ENCODE measurements at regions not wholly inside any gene's neighbourhood (a gene's known extent, or its start where the extent isn't known, plus 50 kb on each side); places are given as distances from the start of the nearest gene placed in this dataset.

DNA sequence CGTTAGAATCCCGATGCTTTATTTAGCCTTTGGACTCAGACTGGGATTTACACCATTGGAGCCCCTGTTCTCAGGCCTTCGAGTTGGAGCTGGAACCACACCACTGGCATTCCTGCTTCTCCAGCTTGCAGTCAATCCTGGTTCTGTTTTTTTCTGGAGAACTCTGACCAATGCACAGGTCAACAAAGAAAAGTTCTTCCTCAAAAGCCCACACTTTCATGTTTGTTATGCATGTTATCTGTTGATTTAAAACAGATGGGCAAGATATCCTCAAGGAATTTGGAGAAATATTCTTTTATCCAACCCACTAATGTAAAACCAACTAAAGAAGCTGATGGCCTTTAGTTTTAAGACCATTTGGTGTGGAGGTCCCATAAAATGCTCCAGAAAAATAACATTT lies 205.7 kb downstream of the ANKRD60 start:
- DNase-seq (no peak), ATAC-seq (ENCODE audit: low read depth in 2 of 2) (no peak)
- Mint-ChIP-seq H3K4me3 (no peak overlapping the region), H3K4me1 (peaks cover 5 to 8% (median 7%) of the 10 kb centered on the region in 3 donors), H3K9me3 (no peaks in the 10 kb centered on the region), H3K27ac (no peak overlapping the region), H3K27me3 (peaks cover 0 to 34% (median 15%) of the 10 kb centered on the region in 3 donors), H3K36me3 (no peaks in the 10 kb centered on the region)

DNA sequence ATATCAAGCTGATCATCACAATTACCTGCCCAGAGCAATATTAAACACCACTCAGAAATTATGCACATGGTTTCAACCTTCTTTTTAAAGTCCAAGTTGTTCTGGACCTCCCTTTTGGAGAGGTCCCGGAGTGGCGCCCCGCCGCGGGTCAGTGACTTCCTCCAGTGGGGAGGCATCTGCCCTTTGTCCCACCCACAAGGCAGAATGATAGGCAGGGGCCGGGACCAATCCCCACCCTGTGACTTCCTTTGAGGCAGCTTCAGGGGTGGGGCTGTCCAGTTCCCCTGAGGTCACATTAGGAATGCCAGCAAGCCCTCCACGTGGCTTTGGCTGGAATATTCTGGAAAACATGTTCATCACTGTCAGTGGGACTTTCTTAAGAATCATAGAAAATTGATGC lies 207.0 kb downstream of the ANKRD60 start:
- Mint-ChIP-seq H3K27me3 (peaks cover 0 to 27% (median 8%) of the 10 kb centered on the region in 3 donors), H3K9me3 (no peaks in the 10 kb centered on the region), H3K4me1 (peaks cover 5 to 8% (median 7%) of the 10 kb centered on the region in 3 donors), H3K36me3 (no peaks in the 10 kb centered on the region), H3K27ac (no peak overlapping the region), H3K4me3 (no peak overlapping the region)
- DNase-seq: no peak
- no peak for ATAC-seq (ENCODE audit: low read depth in 2 of 2)

DNA sequence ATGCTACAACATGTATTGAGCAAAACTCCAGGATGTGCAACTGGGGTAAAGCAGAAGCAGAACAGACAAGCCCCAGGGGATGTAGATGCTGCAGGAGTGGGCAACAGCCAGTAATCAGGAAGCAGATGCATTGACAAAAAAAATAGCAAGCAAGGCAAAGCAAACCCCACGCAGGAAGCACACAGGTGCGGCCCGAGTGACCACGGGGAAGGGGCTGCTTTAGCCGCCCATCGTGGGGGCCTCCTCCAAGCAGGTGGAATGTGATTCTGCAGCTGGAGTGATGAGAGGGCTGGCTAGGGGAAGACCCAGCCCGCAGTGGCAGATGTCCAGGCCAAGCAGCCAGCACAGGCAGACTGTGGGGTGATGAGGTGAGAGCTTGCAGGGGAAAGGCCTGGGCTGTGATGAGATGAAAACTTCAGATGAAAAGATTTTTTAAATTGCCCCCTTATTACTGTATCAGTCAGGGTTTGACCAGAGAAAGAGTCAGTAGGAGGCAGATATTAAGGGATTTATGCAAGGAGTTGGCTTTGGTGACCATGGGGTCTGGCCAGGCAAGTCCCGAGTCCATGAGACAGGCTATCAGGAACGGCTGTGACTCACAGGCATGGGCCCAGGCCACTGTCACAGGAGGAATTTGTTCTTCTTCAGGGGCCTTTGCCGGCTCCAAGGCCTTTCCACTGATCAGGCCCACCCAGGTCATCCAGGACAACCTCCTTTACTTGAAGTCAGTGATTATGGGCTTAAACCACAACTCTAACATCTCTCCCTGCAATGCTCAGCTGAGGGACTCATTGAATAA lies 207.6 kb downstream of the ANKRD60 start:
- ATAC-seq (ENCODE audit: low read depth in 2 of 2) (no peak), DNase-seq (no peak)
- peaks cover 0 to 29% (median 8%) of the 10 kb centered on the region in 3 donors for H3K27me3 Mint-ChIP-seq
- no peak overlapping the region for H3K4me3 Mint-ChIP-seq
- H3K9me3 Mint-ChIP-seq: peaks cover 0 to under 1% (median 0%) of the 10 kb centered on the region in 7 donors
- H3K36me3 Mint-ChIP-seq: no peaks in the 10 kb centered on the region
- peaks cover 5 to 8% (median 7%) of the 10 kb centered on the region in 3 donors for H3K4me1 Mint-ChIP-seq
- H3K27ac Mint-ChIP-seq: peak overlapping the region in 3 of 6 donors; percentile 24 to 84 (median 72)

DNA sequence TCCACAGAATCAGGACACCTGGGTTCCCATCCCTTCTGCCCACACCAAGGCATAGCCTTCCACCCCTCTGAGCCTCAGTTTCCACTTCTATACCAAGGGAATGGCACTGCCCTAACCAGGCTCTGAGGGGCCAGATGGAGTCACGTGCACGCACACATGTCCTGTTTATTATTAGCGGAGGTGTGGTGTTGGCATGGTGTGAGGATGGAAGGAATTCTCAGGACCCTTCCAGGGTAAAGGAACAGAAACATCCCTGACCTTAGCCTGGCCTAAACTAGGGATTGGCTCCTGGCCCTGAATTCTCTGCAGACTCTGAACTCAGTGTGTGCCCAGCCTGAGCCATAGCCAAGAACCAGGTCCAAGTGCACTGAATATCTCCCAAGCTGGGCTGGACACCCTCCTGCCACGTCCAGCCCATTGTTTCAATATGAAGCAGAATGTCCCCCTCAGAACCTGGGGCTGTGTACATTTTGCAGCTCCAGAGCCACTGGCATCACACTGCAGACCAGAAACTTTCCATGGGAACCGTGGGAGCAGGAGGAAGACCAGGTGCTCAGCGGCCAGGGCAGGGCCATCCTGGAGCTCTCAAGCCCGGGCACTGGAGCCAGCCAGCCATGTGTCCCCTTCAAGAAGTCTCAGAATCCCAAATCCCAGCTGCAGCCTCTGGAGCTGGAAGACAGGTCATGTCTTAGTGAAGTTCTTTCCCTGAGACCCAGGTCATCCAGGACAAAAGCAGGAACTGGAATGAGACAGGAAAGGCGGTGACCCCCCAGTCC lies 208.4 kb downstream of the ANKRD60 start:
- DNase-seq (no peak), ATAC-seq (ENCODE audit: low read depth in 2 of 2) (no peak)
- peak overlapping the region in 2 of 6 donors; percentile 72 to 84 for H3K27ac Mint-ChIP-seq
- H3K4me3 Mint-ChIP-seq: no peak overlapping the region
- peaks cover 0 to 31% (median 9%) of the 10 kb centered on the region in 3 donors for H3K27me3 Mint-ChIP-seq
- H3K9me3 Mint-ChIP-seq: peaks cover 0 to 4% (median 0%) of the 10 kb centered on the region in 7 donors
- no peaks in the 10 kb centered on the region for H3K36me3 Mint-ChIP-seq
- H3K4me1 Mint-ChIP-seq: peaks cover 5 to 8% (median 7%) of the 10 kb centered on the region in 3 donors

DNA sequence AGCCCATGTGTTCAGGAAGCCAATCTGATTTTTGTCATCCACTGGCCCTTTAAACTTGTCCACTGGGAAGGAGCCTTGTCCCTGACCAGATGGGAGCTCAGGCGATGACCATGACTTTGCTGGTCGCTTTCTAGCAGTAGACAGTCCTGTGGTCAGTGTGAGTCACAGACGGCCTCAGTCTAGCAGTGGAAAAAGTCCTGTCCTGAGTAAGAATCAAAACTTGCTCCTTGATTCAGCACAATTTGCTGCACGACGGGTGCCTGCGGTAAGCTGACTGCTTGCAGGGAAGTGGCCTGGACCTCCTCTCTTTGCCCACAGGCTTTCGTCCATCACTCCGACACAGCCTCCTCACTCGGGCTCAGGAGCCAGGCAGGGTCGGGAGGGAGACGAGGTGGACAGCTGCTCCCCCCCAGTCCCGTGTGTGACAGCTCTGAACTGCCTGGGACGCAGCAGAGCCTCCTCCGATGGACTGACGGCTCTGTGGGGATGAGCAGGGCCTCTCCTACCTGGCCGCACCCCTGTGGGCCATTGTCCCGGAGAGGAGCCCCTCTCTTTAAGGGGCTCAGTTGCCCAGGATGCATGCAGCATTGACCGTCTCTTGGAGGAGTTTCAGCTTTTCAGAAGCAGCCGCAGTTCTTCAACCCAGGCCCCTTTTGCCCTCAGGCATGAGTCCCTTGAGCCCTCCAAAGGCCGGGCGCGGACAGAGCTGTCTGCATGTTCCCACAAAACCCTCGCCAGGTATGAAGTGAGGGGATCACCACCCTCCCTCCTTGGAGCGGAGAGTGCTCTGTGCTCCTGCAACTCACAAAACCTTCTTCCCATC lies 209.2 kb downstream of the ANKRD60 start:
- no peak for ATAC-seq (ENCODE audit: low read depth in 2 of 2)
- Mint-ChIP-seq H3K4me3 (no peak overlapping the region), H3K27me3 (peaks cover 0 to 25% (median 8%) of the 10 kb centered on the region in 3 donors), H3K9me3 (peaks cover 0 to 4% (median 0%) of the 10 kb centered on the region in 7 donors), H3K36me3 (no peaks in the 10 kb centered on the region), H3K4me1 (peaks cover 5 to 8% (median 7%) of the 10 kb centered on the region in 3 donors), H3K27ac (no peak overlapping the region)
- DNase-seq: no peak

DNA sequence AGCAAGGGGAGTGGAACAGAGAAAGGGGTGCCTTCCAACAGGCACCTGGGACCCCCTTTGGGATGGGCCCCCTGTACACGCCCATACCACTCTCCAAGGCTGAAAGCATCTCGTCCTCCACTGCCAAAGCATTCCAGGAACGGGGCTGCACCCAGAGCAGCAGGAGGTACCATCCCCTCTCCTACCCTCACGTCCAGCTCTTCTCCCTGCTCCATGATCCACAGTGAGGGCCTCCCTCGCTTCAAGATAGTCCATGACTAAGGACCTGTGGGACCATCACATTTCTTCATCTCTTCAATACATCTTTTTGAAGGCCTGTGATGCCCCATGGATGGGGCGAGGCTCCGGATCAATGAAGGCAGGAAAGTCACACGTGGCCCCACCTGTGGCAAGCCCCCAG lies 209.9 kb downstream of the ANKRD60 start:
- no peak for ATAC-seq (ENCODE audit: low read depth in 2 of 2)
- H3K4me1 Mint-ChIP-seq: peaks cover 5 to 8% (median 7%) of the 10 kb centered on the region in 3 donors
- H3K4me3 Mint-ChIP-seq: no peak overlapping the region
- H3K27me3 Mint-ChIP-seq: peaks cover 0 to 21% (median 11%) of the 10 kb centered on the region in 3 donors
- H3K27ac Mint-ChIP-seq: no peak overlapping the region
- H3K9me3 Mint-ChIP-seq: peaks cover 0 to 4% (median 0%) of the 10 kb centered on the region in 7 donors
- no peak for DNase-seq
- no peaks in the 10 kb centered on the region for H3K36me3 Mint-ChIP-seq

DNA sequence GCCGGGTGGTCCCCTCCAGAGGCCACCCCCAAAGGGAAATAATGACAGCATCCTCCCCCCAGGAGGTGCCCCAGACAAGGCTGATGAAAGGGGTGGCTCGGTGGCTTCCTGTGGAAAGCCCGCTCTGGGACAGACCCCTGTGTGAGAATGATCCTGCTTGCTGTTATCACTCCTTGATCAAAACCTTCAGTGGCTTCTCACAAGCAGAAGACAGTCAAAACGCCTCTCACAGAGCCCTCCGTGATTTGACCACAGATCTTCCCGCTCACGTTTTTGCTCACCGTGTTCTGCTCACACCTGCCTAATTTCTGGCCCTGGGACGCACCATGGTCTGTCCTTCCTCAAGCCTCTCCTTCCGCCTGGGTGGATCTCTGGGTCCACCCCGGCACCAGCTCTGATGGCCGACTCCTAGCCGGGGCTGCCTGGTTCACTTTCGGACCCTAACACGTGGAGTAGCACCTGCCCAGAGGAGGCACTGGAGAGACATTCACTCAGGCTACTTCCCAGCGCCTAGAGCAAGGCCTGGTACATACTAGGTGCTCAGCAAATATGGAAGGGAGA lies 210.4 kb downstream of the ANKRD60 start:
- ATAC-seq (ENCODE audit: low read depth in 2 of 2): no peak
- H3K27ac Mint-ChIP-seq: no peak overlapping the region

DNA sequence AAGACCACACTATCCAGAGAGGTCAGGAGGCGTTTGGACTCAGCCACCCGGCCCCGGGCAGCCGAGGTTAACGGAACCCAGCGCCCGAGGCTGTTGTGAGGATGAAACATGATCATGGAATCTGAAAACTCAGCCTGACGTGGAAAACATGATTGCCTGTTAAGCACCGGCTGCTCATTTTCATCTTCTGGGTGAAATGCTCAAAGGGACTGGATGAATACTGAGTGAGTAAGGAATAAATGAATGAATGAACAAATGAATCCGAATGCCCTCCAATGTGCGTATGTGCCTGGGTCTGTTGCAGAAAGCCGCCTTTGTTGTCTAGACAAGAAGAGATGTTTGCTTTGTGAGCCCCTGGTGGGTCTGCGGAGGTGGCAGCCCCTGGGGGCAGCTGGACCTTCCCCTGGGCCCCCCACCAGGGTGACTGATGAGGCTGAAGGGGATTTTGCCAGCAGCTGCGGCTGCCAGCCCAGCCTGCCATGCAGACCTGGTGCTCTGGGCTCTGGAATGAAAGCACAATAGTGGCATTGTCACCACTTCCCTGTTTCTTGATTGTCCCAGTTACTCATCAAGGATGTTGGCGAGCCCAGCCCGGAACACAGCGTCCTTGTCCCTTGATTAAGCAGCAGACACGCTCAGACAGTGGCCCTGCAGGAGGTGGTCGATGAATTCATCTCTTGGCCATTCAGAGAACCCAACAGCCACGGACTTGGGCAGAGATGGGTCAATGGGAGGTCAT lies 211.1 kb downstream of the ANKRD60 start:
- no peaks in the 10 kb centered on the region for H3K36me3 Mint-ChIP-seq
- no peak overlapping the region for H3K27ac Mint-ChIP-seq
- H3K27me3 Mint-ChIP-seq: peaks cover 0 to 28% (median 17%) of the 10 kb centered on the region in 3 donors
- DNase-seq (no peak), ATAC-seq (ENCODE audit: low read depth in 2 of 2) (no peak)
- peaks cover 5 to 8% (median 7%) of the 10 kb centered on the region in 3 donors for H3K4me1 Mint-ChIP-seq
- H3K9me3 Mint-ChIP-seq: peaks cover 0 to 4% (median 0%) of the 10 kb centered on the region in 7 donors
- no peak overlapping the region for H3K4me3 Mint-ChIP-seq

More for the DNA sequence above, 210.4 kb downstream of the ANKRD60 start:
- no peak overlapping the region for H3K4me3 Mint-ChIP-seq
- peaks cover 0 to 21% (median 16%) of the 10 kb centered on the region in 3 donors for H3K27me3 Mint-ChIP-seq
- DNase-seq: no peak
- H3K9me3 Mint-ChIP-seq: peaks cover 0 to 4% (median 0%) of the 10 kb centered on the region in 7 donors
- no peaks in the 10 kb centered on the region for H3K36me3 Mint-ChIP-seq
- peaks cover 5 to 8% (median 7%) of the 10 kb centered on the region in 3 donors for H3K4me1 Mint-ChIP-seq

DNA sequence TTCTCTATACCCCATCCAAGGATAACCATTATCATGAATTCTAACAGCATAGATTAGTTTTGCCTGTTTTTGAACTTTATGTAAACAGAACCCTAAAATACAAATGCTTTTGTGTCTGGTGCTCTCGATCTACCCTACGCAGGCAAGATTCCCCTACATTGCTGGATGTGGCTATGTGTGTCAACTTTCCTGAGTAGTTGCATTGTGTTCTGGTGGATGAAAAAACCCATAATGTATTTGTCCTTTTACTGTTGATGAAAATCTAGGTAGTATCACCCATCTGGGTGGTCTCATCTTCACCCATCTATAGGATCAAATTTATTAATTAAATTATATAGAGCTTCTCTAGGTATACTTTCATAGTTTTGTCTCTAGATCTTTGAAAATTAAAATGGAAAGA lies 211.7 kb downstream of the ANKRD60 start:
- Mint-ChIP-seq H3K36me3 (no peaks in the 10 kb centered on the region), H3K27me3 (peaks cover 0 to 34% (median 24%) of the 10 kb centered on the region in 3 donors), H3K9me3 (peaks cover 0 to 4% (median 0%) of the 10 kb centered on the region in 7 donors), H3K27ac (no peak overlapping the region), H3K4me3 (no peak overlapping the region), H3K4me1 (peaks cover 5 to 8% (median 7%) of the 10 kb centered on the region in 3 donors)
- no peak for DNase-seq
- ATAC-seq (ENCODE audit: low read depth in 2 of 2): no peak

DNA sequence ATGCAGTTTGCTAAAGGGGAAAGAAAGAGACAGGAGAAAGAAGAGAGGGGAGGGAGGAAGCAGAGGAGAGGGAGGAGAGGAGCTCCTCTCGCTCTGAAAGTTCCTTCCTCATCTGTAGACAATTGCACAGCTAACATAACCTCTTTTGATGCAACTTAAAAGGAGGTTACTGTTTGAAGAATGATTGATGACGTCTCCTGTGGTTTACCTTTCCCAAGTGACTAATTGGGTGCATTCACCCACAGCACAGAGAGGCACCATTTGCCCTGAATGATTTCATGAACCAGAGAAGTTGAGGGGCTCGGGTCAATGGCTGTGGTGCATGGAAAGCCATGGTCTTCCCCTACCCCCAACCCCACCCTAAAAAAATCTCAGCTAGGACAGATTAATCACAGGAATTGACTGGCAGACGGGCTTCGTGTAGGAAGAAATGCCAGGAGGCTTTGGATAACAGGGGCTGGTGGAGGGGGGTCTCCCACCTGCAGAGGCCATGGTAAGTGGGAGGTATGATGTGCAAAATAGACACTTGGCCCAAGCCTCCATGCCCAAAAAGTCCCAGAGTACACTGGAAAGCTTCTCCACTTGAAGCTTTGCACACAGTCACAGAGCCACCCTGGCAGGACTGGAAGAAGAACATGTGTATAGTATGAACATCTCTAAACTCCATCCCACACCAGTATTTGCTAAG lies 213.7 kb downstream of the ANKRD60 start:
- ATAC-seq (ENCODE audit: low read depth in 2 of 2): no peak
- no peak overlapping the region for H3K4me3 Mint-ChIP-seq
- H3K9me3 Mint-ChIP-seq: peaks cover 0 to 4% (median 0%) of the 10 kb centered on the region in 7 donors
- peaks cover under 1 to 44% (median 36%) of the 10 kb centered on the region in 3 donors for H3K27me3 Mint-ChIP-seq
- no peaks in the 10 kb centered on the region for H3K4me1 Mint-ChIP-seq
- no peaks in the 10 kb centered on the region for H3K36me3 Mint-ChIP-seq
- no peak for DNase-seq
- no peak overlapping the region for H3K27ac Mint-ChIP-seq

DNA sequence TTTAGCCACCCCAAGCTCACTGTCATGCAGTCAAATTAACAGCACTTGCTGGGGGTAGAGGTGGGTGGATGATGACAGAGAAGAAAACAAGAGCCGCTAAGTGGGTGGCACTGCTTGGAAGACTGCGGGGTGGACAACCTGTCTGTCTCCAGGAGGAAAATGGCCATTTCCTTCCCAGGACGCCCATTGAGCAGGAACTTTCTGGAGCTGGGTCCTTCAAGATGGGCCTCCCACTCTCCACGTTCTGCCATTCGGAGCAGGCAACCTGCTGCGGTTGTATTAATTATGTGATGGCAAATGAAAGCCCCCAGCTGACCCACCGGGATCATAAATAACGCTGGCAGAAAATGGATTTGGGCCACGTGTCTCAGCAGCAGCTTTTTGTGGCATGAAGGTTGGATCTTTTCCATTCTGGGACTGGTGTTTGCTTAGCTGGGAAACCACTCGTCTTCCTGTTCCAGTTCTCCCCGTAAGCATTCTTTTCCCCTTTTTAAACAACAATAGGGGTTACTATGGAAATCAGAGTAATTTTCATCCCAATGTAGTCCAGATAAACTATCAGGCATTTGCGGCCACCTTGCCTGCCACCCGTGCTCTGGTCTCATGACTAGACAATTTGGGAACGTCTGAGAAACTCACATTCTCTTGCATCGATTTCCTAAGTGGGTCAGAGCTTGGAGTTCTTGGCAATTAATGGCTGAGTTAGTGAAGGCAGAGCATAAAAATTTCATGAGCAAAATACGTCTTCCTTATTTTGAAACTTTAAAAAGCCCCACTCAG lies 215.5 kb downstream of the ANKRD60 start:
- ATAC-seq (ENCODE audit: low read depth in 2 of 2): no peak
- Mint-ChIP-seq H3K27ac (no peak overlapping the region), H3K9me3 (peaks cover 0 to 4% (median 0%) of the 10 kb centered on the region in 7 donors), H3K4me1 (no peaks in the 10 kb centered on the region), H3K36me3 (no peaks in the 10 kb centered on the region), H3K27me3 (peaks cover 3 to 49% (median 43%) of the 10 kb centered on the region in 3 donors), H3K4me3 (no peak overlapping the region)
- DNase-seq: no peak
